Liver (tissue), 3 donors: ENCODE measurements at regions not wholly inside any gene's neighbourhood (a gene's known extent, or its start where the extent isn't known, plus 50 kb on each side); places are given as distances from the start of the nearest gene placed in this dataset.

Experiments used
- EGR1 ChIP-seq, 2 donors: IDR thresholded peaks; 2 replicates each; pipeline ENCODE4 v1.6.1; 2016 to 2018; ENCODE audit warnings: antibody characterized with exemption in 2 of 2, low read depth in 2 of 2
- FOXA2 ChIP-seq: IDR thresholded peaks from 2 replicates; pipeline ENCODE4 v1.6.1; 2016; ENCODE audit warnings: antibody characterized with exemption
- RAD21 ChIP-seq, 2 donors: IDR thresholded peaks; 2 replicates each; pipeline ENCODE4 v1.6.1; 2016; ENCODE audit warnings: antibody characterized with exemption in 2 of 2, mild to moderate bottlenecking in 2 of 2
- SP1 ChIP-seq: IDR thresholded peaks from 2 replicates; pipeline ENCODE4 v1.6.1; 2018; ENCODE audit warnings: antibody characterized with exemption, mild to moderate bottlenecking
- YY1 ChIP-seq: IDR thresholded peaks from 2 replicates; pipeline ENCODE4 v1.6.1; 2016; ENCODE audit warnings: antibody characterized with exemption, mild to moderate bottlenecking
- ZBTB33 ChIP-seq: IDR thresholded peaks from 2 replicates; pipeline ENCODE4 v1.6.1; 2016; ENCODE audit warnings: antibody characterized with exemption
- TF ChIP-seq, protein P1 (sequence below): fragments of 150-350 bp; IDR thresholded peaks from 2 replicates; pipeline ENCODE4 v1.5.1; 2017; ENCODE audit warnings: improper control_type of control experiment, low read depth, low read length; ENCODE audit not compliant: missing input control
- donor health status: healthy.
- donor health status: healthy.

- TF ChIP-seq, protein P1, sequence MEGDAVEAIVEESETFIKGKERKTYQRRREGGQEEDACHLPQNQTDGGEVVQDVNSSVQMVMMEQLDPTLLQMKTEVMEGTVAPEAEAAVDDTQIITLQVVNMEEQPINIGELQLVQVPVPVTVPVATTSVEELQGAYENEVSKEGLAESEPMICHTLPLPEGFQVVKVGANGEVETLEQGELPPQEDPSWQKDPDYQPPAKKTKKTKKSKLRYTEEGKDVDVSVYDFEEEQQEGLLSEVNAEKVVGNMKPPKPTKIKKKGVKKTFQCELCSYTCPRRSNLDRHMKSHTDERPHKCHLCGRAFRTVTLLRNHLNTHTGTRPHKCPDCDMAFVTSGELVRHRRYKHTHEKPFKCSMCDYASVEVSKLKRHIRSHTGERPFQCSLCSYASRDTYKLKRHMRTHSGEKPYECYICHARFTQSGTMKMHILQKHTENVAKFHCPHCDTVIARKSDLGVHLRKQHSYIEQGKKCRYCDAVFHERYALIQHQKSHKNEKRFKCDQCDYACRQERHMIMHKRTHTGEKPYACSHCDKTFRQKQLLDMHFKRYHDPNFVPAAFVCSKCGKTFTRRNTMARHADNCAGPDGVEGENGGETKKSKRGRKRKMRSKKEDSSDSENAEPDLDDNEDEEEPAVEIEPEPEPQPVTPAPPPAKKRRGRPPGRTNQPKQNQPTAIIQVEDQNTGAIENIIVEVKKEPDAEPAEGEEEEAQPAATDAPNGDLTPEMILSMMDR = no peak
- no peak for TF ChIP-seq SP1
- TF ChIP-seq EGR1 (IDR thresholded peaks at IDR 0.05; ENCODE audit: low read depth in 2 of 2) = no peak
- TF ChIP-seq ZBTB33 = no peak
- no peak for TF ChIP-seq YY1
- no peak for TF ChIP-seq FOXA2
- TF ChIP-seq RAD21 (IDR thresholded peaks at IDR 0.05) = no peak
These were observed 137.1 kb upstream of the TMC3 start for GRCh38 chr15:81511138-81511537.
